ENCODE measurements at regions not wholly inside any gene's neighbourhood (a gene's known extent, or its start where the extent isn't known, plus 50 kb on each side); places are given as distances from the start of the nearest gene placed in this dataset.

- DNase-seq, result peak; percentile 0 to 3
These were observed 208.9 kb upstream of the ARHGEF9 start for GRCh38 chrX:63993936-63994335.

- no peak for DNase-seq
These were observed 200.9 kb upstream of the ARHGEF9 start for GRCh38 chrX:63985906-63986305.

GRCh38 chrX:63979480-63979879 is 194.5 kb upstream of the ARHGEF9 start:
- DNase-seq, result no peak

GRCh38 chrX:63967551-63967950 is 182.5 kb upstream of the ARHGEF9 start:
- no peak for DNase-seq

- no peak for DNase-seq
These were observed 178.2 kb upstream of the ARHGEF9 start for GRCh38 chrX:63963095-63963784.

- no peak for DNase-seq
These were observed 176.9 kb upstream of the ARHGEF9 start for GRCh38 chrX:63961964-63962363.

- DNase-seq, result no peak
These were observed 175.0 kb upstream of the ARHGEF9 start for GRCh38 chrX:63959975-63960374.

- DNase-seq, result no peak
These were observed 173.3 kb upstream of the ARHGEF9 start for GRCh38 chrX:63958134-63958865.

- DNase-seq, result no peak
These were observed 150.8 kb upstream of the ARHGEF9 start for GRCh38 chrX:63935835-63936234.

GRCh38 chrX:63934791-63935190 is 149.8 kb upstream of the ARHGEF9 start:
- no peak for DNase-seq

- no peak for DNase-seq
These were observed 149.1 kb upstream of the ARHGEF9 start for GRCh38 chrX:63934160-63934559.

- no peak for DNase-seq
These were observed 147.9 kb upstream of the ARHGEF9 start for GRCh38 chrX:63932907-63933306.

- no peak for DNase-seq
These were observed 147.0 kb upstream of the ARHGEF9 start for GRCh38 chrX:63932006-63932405.

GRCh38 chrX:63930140-63930539 is 145.1 kb upstream of the ARHGEF9 start:
- DNase-seq, result no peak

- no peak for DNase-seq
These were observed 144.6 kb upstream of the ARHGEF9 start for GRCh38 chrX:63929608-63930007.

- DNase-seq, result no peak
These were observed 142.8 kb upstream of the ARHGEF9 start for GRCh38 chrX:63927848-63928247.

- DNase-seq, result no peak
These were observed 137.2 kb upstream of the ARHGEF9 start for GRCh38 chrX:63922221-63922620.

- no peak for DNase-seq
These were observed 135.9 kb upstream of the ARHGEF9 start for GRCh38 chrX:63920875-63921274.

- DNase-seq, result no peak
These were observed 134.1 kb upstream of the ARHGEF9 start for GRCh38 chrX:63919081-63919480.

GRCh38 chrX:63918611-63919010 is 133.6 kb upstream of the ARHGEF9 start:
- no peak for DNase-seq

- no peak for DNase-seq
These were observed 132.3 kb upstream of the ARHGEF9 start for GRCh38 chrX:63917296-63917695.

GRCh38 chrX:63913719-63914118 is 128.7 kb upstream of the ARHGEF9 start:
- no peak for DNase-seq

- DNase-seq, result no peak
These were observed 104.0 kb upstream of the ARHGEF9 start for GRCh38 chrX:63889001-63889400.

Measured in AML-193 (cell line).